NT2/D1 (cell line): ENCODE measurements at regions not wholly inside any gene's neighbourhood (a gene's known extent, or its start where the extent isn't known, plus 50 kb on each side); places are given as distances from the start of the nearest gene placed in this dataset.

Source experiments
- DNase-seq: peaks from one replicate; pipeline ENCODE4 v3.0.0-alpha.2; 2011; ENCODE audit warnings: low read depth, low spot score
- H3K27me3 ChIP-seq: 2 replicates; pipeline ENCODE4 v1.6.0; 2011; ENCODE audit warnings: mild to moderate bottlenecking; ENCODE audit not compliant: insufficient read length, insufficient read depth
- H3K36me3 ChIP-seq: 2 replicates; pipeline ENCODE4 v1.6.1; 2011; ENCODE audit warnings: mild to moderate bottlenecking, low read length, mixed read lengths; ENCODE audit not compliant: insufficient read depth, insufficient read length
- H3K4me1 ChIP-seq: 2 replicates; pipeline ENCODE4 v1.5.1; 2011; ENCODE audit not compliant: insufficient read depth, insufficient read length
- H3K4me3 ChIP-seq: 2 replicates; pipeline ENCODE4 v1.5.1; 2011; ENCODE audit warnings: low read depth; ENCODE audit not compliant: insufficient read length
- H3K9ac ChIP-seq: 2 replicates; pipeline ENCODE4 v1.6.0; 2011; ENCODE audit warnings: low read depth; ENCODE audit not compliant: insufficient read length
- H3K9me3 ChIP-seq: 2 replicates; pipeline ENCODE4 v1.5.1; 2011; ENCODE audit warnings: mild to moderate bottlenecking, low read length; ENCODE audit not compliant: insufficient read depth
- SUZ12 ChIP-seq: IDR thresholded peaks from 2 replicates; pipeline ENCODE4 v1.6.1; 2011; ENCODE audit not compliant: insufficient read length, insufficient read depth; ENCODE audit errors: extremely low read depth
- YY1 ChIP-seq: IDR thresholded peaks from 2 replicates; pipeline ENCODE4 v1.6.1; 2011; ENCODE audit not compliant: insufficient read length, insufficient read depth
- ZNF274 ChIP-seq: IDR thresholded peaks from 2 replicates; pipeline ENCODE4 v1.6.1; 2011; ENCODE audit warnings: mild to moderate bottlenecking, low read depth, low read length

- no peak for DNase-seq
- H3K36me3 ChIP-seq = no peaks in the 10 kb centered on the region
- no peak overlapping the region for H3K4me3 ChIP-seq
- no peaks in the 10 kb centered on the region for H3K9me3 ChIP-seq
- H3K27me3 ChIP-seq = no peaks in the 10 kb centered on the region
- no peaks in the 10 kb centered on the region for H3K4me1 ChIP-seq
- TF ChIP-seq ZNF274 (no peak), SUZ12 (no peak), YY1 (no peak)
- no peak overlapping the region for H3K9ac ChIP-seq
Observed at GRCh38 chr2:153145470-153145978, 333.0 kb downstream of the RPRM start.

GRCh38 chr2:153143540-153143939 lies 335.0 kb downstream of the RPRM start:
- Histone ChIP-seq H3K9me3 (no peaks in the 10 kb centered on the region), H3K36me3 (no peaks in the 10 kb centered on the region), H3K9ac (no peak overlapping the region), H3K27me3 (no peaks in the 10 kb centered on the region), H3K4me1 (no peaks in the 10 kb centered on the region), H3K4me3 (no peak overlapping the region)
- TF ChIP-seq ZNF274 = no peak
- TF ChIP-seq YY1 = no peak
- no peak for DNase-seq

- TF ChIP-seq SUZ12 = no peak
- TF ChIP-seq ZNF274 = no peak
- TF ChIP-seq YY1 = no peak
- H3K36me3 ChIP-seq = no peaks in the 10 kb centered on the region
- no peaks in the 10 kb centered on the region for H3K9me3 ChIP-seq
- H3K9ac ChIP-seq = no peak overlapping the region
- no peaks in the 10 kb centered on the region for H3K4me1 ChIP-seq
- no peak overlapping the region for H3K4me3 ChIP-seq
- no peak for DNase-seq
- no peaks in the 10 kb centered on the region for H3K27me3 ChIP-seq
Observed at GRCh38 chr2:153140498-153140897, 338.1 kb downstream of the RPRM start.

GRCh38 chr2:153138651-153139375 lies 339.7 kb downstream of the RPRM start:
- no peak overlapping the region for H3K4me3 ChIP-seq
- no peak for DNase-seq
- no peaks in the 10 kb centered on the region for H3K9me3 ChIP-seq
- H3K27me3 ChIP-seq = no peaks in the 10 kb centered on the region
- TF ChIP-seq YY1 (no peak), ZNF274 (no peak), SUZ12 (no peak)
- H3K9ac ChIP-seq = no peak overlapping the region
- H3K4me1 ChIP-seq = no peaks in the 10 kb centered on the region
- H3K36me3 ChIP-seq = no peaks in the 10 kb centered on the region

GRCh38 chr2:153136216-153136615 lies 342.3 kb downstream of the RPRM start:
- Histone ChIP-seq H3K4me1 (no peaks in the 10 kb centered on the region), H3K36me3 (no peaks in the 10 kb centered on the region), H3K9me3 (0 out of 2 replicates have a peak, but pooled peaks cover 4% of the 10 kb centered on the region), H3K9ac (no peak overlapping the region), H3K4me3 (no peak overlapping the region), H3K27me3 (no peaks in the 10 kb centered on the region)
- TF ChIP-seq ZNF274 (no peak), YY1 (no peak), SUZ12 (no peak)
- no peak for DNase-seq

- Histone ChIP-seq H3K9me3 (0 out of 2 replicates have a peak, but pooled peaks cover 4% of the 10 kb centered on the region), H3K27me3 (no peaks in the 10 kb centered on the region), H3K4me3 (no peak overlapping the region), H3K4me1 (no peaks in the 10 kb centered on the region), H3K9ac (no peak overlapping the region), H3K36me3 (no peaks in the 10 kb centered on the region)
- no peak for TF ChIP-seq YY1
- TF ChIP-seq SUZ12 = no peak
- no peak for TF ChIP-seq ZNF274
- no peak for DNase-seq
Observed at GRCh38 chr2:153134725-153135124, 343.8 kb downstream of the RPRM start.

- Histone ChIP-seq H3K9me3 (0 out of 2 replicates have a peak, but pooled peaks cover 4% of the 10 kb centered on the region), H3K4me3 (no peak overlapping the region), H3K27me3 (no peaks in the 10 kb centered on the region), H3K36me3 (no peaks in the 10 kb centered on the region), H3K4me1 (no peaks in the 10 kb centered on the region), H3K9ac (no peak overlapping the region)
- no peak for DNase-seq
- TF ChIP-seq SUZ12 (no peak), ZNF274 (no peak), YY1 (no peak)
Observed at GRCh38 chr2:153133716-153134115, 344.8 kb downstream of the RPRM start.

GRCh38 chr2:153132418-153132817 lies 346.1 kb downstream of the RPRM start:
- Histone ChIP-seq H3K36me3 (no peaks in the 10 kb centered on the region), H3K27me3 (no peaks in the 10 kb centered on the region), H3K9ac (no peak overlapping the region), H3K4me3 (no peak overlapping the region), H3K9me3 (0 out of 2 replicates have a peak, but pooled peaks cover 4% of the 10 kb centered on the region), H3K4me1 (no peaks in the 10 kb centered on the region)
- DNase-seq = no peak
- TF ChIP-seq SUZ12 (no peak), YY1 (no peak), ZNF274 (no peak)
